ENCODE measurements at regions not wholly inside any gene's neighbourhood (a gene's known extent, or its start where the extent isn't known, plus 50 kb on each side); places are given as distances from the start of the nearest gene placed in this dataset.

- no peak for TF ChIP-seq CTCF (IDR thresholded peaks at IDR 0.05)
- no peak for TF ChIP-seq POLR2A (IDR thresholded peaks at IDR 0.05)
These were observed 513.0 kb downstream of the PTPRC start for GRCh38 chr1:199151634-199152425.
